ENCODE measurements at regions not wholly inside any gene's neighbourhood (a gene's known extent, or its start where the extent isn't known, plus 50 kb on each side); places are given as distances from the start of the nearest gene placed in this dataset.
A peak's percentile ranks its signal among the peaks of the same experiment; 100 is the strongest.

DNA sequence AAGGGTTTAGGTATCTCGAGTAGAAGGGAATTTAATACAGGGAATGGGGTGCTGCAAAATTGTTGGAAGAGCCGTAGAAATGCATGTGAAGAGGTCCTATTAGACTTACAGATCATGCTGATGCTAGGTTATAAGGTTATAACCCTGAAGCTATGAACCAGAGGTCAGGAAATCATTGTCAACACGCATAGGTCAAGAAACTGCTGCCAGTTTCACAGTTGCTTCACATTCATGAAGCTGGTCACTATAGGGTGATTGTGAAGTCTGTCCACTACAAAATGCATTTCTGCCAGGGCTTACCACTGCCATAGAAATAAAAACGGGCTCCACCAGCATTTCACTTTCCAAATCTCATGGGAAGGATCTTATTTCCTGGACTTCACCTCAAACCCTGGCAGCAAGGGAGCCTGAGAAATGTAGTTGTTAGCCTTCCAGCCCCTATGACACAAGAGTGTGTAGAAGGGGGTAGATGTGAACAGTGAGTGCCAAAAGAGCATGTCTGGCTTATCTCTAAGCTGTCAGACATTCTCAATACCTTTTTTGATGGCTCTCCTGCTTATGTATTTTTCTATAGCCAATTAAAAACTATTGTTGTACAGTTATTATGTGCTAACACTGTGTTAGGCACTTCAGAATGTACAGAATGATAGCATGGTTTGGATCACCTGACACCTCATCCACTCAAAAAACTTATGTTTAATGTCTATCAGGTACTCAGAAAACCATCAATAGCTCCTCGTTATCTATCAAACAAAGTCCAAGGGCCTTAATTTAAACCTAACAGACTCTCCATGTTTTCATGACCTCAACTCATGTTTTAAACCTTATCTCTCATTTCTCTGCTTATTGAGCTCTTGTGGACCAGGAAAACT, 148.3 kb upstream of the TSC22D2 start:
- 76 to 80% methylated on average over 5 of the region's 5 CpGs for WGBS, 2 donors
- no peaks in the 10 kb centered on the region for H3K36me3 ChIP-seq (ENCODE audit: control insufficient read depth in 1 of 2, insufficient read depth in 2 of 2, low read length in 1 of 2)

DNA sequence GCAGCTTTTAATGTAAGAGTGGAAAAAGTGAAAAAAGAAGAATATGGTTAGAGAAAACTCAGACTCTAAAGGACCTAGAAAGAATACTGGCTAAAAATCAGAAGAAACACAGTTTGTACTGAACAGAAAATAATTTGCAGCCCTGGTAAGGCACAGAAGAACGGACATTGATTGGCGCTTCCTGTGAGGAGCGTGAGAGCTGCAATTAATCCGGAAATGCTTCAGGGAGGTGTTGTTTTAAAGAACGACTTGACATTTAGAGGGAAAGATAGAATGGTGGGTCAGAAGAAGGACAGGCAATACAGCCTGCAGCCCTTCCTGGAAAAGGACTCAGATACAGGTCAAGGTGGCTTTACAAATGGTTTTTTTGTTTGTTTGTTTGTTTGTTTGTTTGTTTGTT, 151.3 kb upstream of the TSC22D2 start:
- 64 to 65% methylated on average over 5 of the region's 5 CpGs for WGBS, 2 donors
- Histone ChIP-seq H3K9me3 (ENCODE audit: control insufficient read depth, low read length) (no peaks in the 10 kb centered on the region), H3K4me3 (ENCODE audit: low read length in 2 of 2) (no peak overlapping the region), H3K36me3 (ENCODE audit: control insufficient read depth in 1 of 2, insufficient read depth in 2 of 2, low read length in 1 of 2) (no peaks in the 10 kb centered on the region), H3K27ac (ENCODE audit: low read depth in 1 of 2, low read length in 2 of 2) (no peak overlapping the region), H3K27me3 (ENCODE audit: control insufficient read depth in 1 of 2, insufficient read depth in 2 of 2, low read length in 1 of 2) (no peaks in the 10 kb centered on the region), H3K4me1 (ENCODE audit: control insufficient read depth in 1 of 2, insufficient read depth in 2 of 2, low read length in 2 of 2) (peaks cover 0 to 6% of the 10 kb centered on the region in 2 donors)
- DNase-seq: no peak
- ATAC-seq (ENCODE audit: low FRiP score): no peak
- intact Hi-C loops (cut with DNase I): no loop called here

More for the DNA sequence above, 148.3 kb upstream of the TSC22D2 start:
- DNase-seq: no peak
- Histone ChIP-seq H3K27ac (ENCODE audit: low read depth in 1 of 2, low read length in 2 of 2) (no peak overlapping the region), H3K9me3 (ENCODE audit: control insufficient read depth, low read length) (no peaks in the 10 kb centered on the region), H3K4me1 (ENCODE audit: control insufficient read depth in 1 of 2, insufficient read depth in 2 of 2, low read length in 2 of 2) (peaks cover 0 to 6% of the 10 kb centered on the region in 2 donors), H3K27me3 (ENCODE audit: control insufficient read depth in 1 of 2, insufficient read depth in 2 of 2, low read length in 1 of 2) (no peaks in the 10 kb centered on the region), H3K4me3 (ENCODE audit: low read length in 2 of 2) (no peak overlapping the region)
- intact Hi-C loops (cut with DNase I): loop anchor here in 1 of 2 donors (2.0 kb wide), 1 partner anchor 45 kb away; no protein-coding TSS in a partner anchor
- no peak for ATAC-seq (ENCODE audit: low FRiP score)

DNA sequence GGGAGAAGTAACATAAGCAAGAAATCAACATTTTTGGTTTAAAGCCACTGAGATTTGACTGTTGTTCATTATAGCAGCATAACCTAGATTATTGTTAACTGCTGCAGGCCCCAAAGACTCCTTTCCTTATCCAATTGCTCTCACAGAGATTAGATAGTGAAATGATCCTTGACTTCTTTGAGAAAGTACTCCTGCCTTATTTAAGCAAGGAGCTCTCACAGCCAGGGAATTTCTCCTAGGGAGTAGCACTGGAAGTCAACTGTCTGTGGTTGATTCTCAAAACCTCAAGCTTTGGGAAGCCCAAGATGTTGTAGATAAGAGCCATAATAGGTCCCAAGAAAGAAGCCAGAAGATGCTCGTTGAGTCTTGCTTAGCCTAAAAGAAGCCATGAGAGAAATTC, 151.8 kb upstream of the TSC22D2 start:
- Histone ChIP-seq H3K4me1 (ENCODE audit: control insufficient read depth in 1 of 2, insufficient read depth in 2 of 2, low read length in 2 of 2) (peaks cover 2 to 6% of the 10 kb centered on the region in 2 donors), H3K9me3 (ENCODE audit: control insufficient read depth, low read length) (no peaks in the 10 kb centered on the region), H3K27me3 (ENCODE audit: control insufficient read depth in 1 of 2, insufficient read depth in 2 of 2, low read length in 1 of 2) (no peaks in the 10 kb centered on the region), H3K4me3 (ENCODE audit: low read length in 2 of 2) (peak overlapping the region in 1 of 2 donors; percentile 18), H3K27ac (ENCODE audit: low read depth in 1 of 2, low read length in 2 of 2) (peak overlapping the region in 1 of 2 donors; percentile 63), H3K36me3 (ENCODE audit: control insufficient read depth in 1 of 2, insufficient read depth in 2 of 2, low read length in 1 of 2) (no peaks in the 10 kb centered on the region)
- ATAC-seq (ENCODE audit: low FRiP score) (no peak), DNase-seq (no peak)
- WGBS, 2 donors: 61 to 78% methylated on average over 1 of the region's 1 CpG
- intact Hi-C loops (cut with DNase I): no loop called here

DNA sequence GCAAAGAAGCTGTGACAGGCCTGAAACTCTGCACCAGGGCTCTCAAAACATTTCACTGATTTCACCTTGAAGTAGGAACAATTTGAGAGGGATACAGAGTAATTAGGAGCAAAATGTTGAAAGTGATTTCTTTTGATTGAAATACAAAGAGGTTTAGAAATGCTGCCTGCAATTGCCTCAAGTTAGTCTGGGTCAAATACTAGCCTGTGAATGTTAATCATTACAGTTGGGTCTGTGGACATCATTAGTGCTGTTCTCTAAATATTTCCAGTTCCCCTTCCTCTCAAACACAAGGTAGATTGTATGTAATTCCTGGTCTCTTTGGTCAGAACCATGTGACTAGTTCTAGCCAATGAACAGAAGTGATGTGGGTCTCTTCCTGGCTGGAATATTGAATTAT, 152.3 kb upstream of the TSC22D2 start:
- Histone ChIP-seq H3K27ac (ENCODE audit: low read depth in 1 of 2, low read length in 2 of 2) (peak overlapping the region; percentile 85 to 95), H3K4me3 (ENCODE audit: low read length in 2 of 2) (peak overlapping the region in 1 of 2 donors; percentile 18), H3K27me3 (ENCODE audit: control insufficient read depth in 1 of 2, insufficient read depth in 2 of 2, low read length in 1 of 2) (no peaks in the 10 kb centered on the region), H3K4me1 (ENCODE audit: control insufficient read depth in 1 of 2, insufficient read depth in 2 of 2, low read length in 2 of 2) (peaks cover 3 to 6% of the 10 kb centered on the region in 2 donors), H3K36me3 (ENCODE audit: control insufficient read depth in 1 of 2, insufficient read depth in 2 of 2, low read length in 1 of 2) (no peaks in the 10 kb centered on the region), H3K9me3 (ENCODE audit: control insufficient read depth, low read length) (no peaks in the 10 kb centered on the region)
- ATAC-seq (ENCODE audit: low FRiP score): no peak
- intact Hi-C loops (cut with DNase I): no loop called here
- DNase-seq: no peak

DNA sequence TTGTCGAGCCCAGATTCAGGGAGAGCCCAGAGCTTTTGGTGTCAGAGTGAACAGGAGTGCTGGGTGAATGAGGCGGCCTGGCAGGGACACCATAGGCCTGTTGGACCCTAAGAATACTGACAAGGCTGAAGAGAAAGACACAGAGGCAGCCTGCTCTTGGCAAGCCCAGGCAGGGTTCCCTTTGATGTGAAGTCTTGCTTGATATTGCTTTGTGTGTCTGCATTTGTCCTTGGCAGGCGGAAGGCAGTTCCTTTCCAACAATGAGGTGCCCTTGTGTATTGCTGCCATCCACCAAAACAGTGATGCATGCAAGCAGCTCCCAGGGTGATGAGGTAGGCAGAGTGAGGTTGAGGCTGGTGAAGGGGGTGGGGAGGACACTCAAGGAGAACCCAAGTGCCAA, 152.7 kb upstream of the TSC22D2 start:
- ATAC-seq (ENCODE audit: low FRiP score): peak; percentile 47
- Histone ChIP-seq H3K4me1 (ENCODE audit: control insufficient read depth in 1 of 2, insufficient read depth in 2 of 2, low read length in 2 of 2) (peaks cover 3 to 6% of the 10 kb centered on the region in 2 donors), H3K4me3 (ENCODE audit: low read length in 2 of 2) (no peak overlapping the region), H3K27ac (ENCODE audit: low read depth in 1 of 2, low read length in 2 of 2) (peak overlapping the region; percentile 85 to 95), H3K36me3 (ENCODE audit: control insufficient read depth in 1 of 2, insufficient read depth in 2 of 2, low read length in 1 of 2) (no peaks in the 10 kb centered on the region), H3K9me3 (ENCODE audit: control insufficient read depth, low read length) (no peaks in the 10 kb centered on the region), H3K27me3 (ENCODE audit: control insufficient read depth in 1 of 2, insufficient read depth in 2 of 2, low read length in 1 of 2) (no peaks in the 10 kb centered on the region)
- DNase-seq: no peak
- intact Hi-C loops (cut with DNase I): no loop called here
- WGBS, 2 donors: 17 to 25% methylated on average over 3 of the region's 3 CpGs

DNA sequence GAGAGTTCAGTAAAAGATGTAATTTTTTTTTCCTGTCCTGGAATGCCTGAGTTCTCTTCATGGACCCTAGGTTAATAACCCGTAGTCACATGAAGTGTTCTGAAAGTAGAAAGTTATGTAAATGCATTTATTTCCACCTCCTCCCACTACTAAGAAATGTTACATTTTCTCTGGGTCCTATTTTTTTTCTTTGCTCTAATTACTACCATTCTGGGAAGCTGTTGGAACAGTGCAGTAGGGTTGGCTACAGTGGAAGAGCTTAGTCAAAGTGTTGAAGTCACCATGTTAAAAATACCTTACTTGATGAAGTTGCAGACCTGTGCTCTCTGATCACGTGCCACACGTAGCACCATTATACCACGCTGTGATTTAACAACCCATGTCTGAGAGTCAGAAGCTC, 153.8 kb upstream of the TSC22D2 start:
- WGBS, 2 donors: 6 to 16% methylated on average over 4 of the region's 4 CpGs
- Histone ChIP-seq H3K36me3 (ENCODE audit: control insufficient read depth in 1 of 2, insufficient read depth in 2 of 2, low read length in 1 of 2) (no peaks in the 10 kb centered on the region), H3K9me3 (ENCODE audit: control insufficient read depth, low read length) (no peaks in the 10 kb centered on the region), H3K4me1 (ENCODE audit: control insufficient read depth in 1 of 2, insufficient read depth in 2 of 2, low read length in 2 of 2) (peaks cover 3 to 6% of the 10 kb centered on the region in 2 donors), H3K27ac (ENCODE audit: low read depth in 1 of 2, low read length in 2 of 2) (peak overlapping the region; percentile 84 to 95), H3K4me3 (ENCODE audit: low read length in 2 of 2) (no peak overlapping the region), H3K27me3 (ENCODE audit: control insufficient read depth in 1 of 2, insufficient read depth in 2 of 2, low read length in 1 of 2) (no peaks in the 10 kb centered on the region)
- ATAC-seq (ENCODE audit: low FRiP score): peak; percentile 65
- intact Hi-C loops (cut with DNase I): no loop called here
- DNase-seq: no peak

DNA sequence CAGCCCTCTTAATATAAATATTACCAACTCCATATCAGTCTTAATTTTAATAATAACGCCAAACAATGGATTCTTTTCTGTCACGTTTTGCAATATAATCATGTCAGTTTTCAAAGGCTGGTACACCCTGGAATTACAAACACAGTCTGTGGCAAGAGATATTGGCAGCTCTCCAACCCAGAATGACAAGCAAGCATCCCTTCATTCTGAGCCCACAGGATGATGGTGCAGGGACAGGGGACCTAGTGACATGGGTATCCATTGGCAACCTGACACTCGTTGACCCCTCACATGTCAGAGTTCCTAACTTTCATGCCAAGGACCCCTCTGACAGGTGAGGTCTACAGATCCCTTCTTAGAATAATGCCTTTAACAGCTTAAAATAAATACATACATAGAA, 154.5 kb upstream of the TSC22D2 start:
- Histone ChIP-seq H3K27me3 (ENCODE audit: control insufficient read depth in 1 of 2, insufficient read depth in 2 of 2, low read length in 1 of 2) (no peaks in the 10 kb centered on the region), H3K9me3 (ENCODE audit: control insufficient read depth, low read length) (no peaks in the 10 kb centered on the region), H3K4me3 (ENCODE audit: low read length in 2 of 2) (no peak overlapping the region), H3K36me3 (ENCODE audit: control insufficient read depth in 1 of 2, insufficient read depth in 2 of 2, low read length in 1 of 2) (no peaks in the 10 kb centered on the region), H3K4me1 (ENCODE audit: control insufficient read depth in 1 of 2, insufficient read depth in 2 of 2, low read length in 2 of 2) (peaks cover 3 to 6% of the 10 kb centered on the region in 2 donors), H3K27ac (ENCODE audit: low read depth in 1 of 2, low read length in 2 of 2) (peak overlapping the region; percentile 68 to 97)
- intact Hi-C loops (cut with DNase I): no loop called here
- no peak for DNase-seq
- 16 to 22% methylated on average over 3 of the region's 3 CpGs for WGBS, 2 donors
- no peak for ATAC-seq (ENCODE audit: low FRiP score)

DNA sequence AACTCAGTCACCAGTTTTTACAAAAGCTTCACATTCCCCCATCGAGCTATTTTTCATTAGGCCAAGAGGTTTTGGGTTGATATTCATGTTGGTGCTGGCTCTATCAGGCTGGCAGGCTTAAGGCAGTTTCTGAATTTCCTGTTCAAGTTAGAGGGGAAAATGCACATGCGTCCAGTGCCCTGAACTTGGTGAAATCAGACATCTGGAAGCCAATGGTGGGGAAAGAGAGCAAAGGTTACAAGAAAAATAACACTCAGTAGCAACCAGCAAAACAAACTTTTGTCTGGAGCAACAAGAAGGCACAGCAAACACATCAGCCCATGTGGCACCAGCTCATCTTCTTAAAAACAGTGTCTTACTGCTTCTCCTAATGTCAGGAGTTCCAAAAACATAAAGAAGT, 155.6 kb upstream of the TSC22D2 start:
- peaks cover 3 to 6% of the 10 kb centered on the region in 2 donors for H3K4me1 ChIP-seq (ENCODE audit: control insufficient read depth in 1 of 2, insufficient read depth in 2 of 2, low read length in 2 of 2)
- 1 to 4% methylated on average over 2 of the region's 2 CpGs for WGBS, 2 donors
- H3K9me3 ChIP-seq (ENCODE audit: control insufficient read depth, low read length): no peaks in the 10 kb centered on the region
- H3K27me3 ChIP-seq (ENCODE audit: control insufficient read depth in 1 of 2, insufficient read depth in 2 of 2, low read length in 1 of 2): no peaks in the 10 kb centered on the region
- H3K27ac ChIP-seq (ENCODE audit: low read depth in 1 of 2, low read length in 2 of 2): peak overlapping the region; percentile 42 to 97
- intact Hi-C loops (cut with DNase I): no loop called here
- ATAC-seq (ENCODE audit: low FRiP score) (peak; percentile 26), DNase-seq (no peak)
- no peaks in the 10 kb centered on the region for H3K36me3 ChIP-seq (ENCODE audit: control insufficient read depth in 1 of 2, insufficient read depth in 2 of 2, low read length in 1 of 2)
- H3K4me3 ChIP-seq (ENCODE audit: low read length in 2 of 2): no peak overlapping the region
